H9 (cell line): ENCODE measurements at regions not wholly inside any gene's neighbourhood (a gene's known extent, or its start where the extent isn't known, plus 50 kb on each side); places are given as distances from the start of the nearest gene placed in this dataset.

ENCODE experiments used
- DNase-seq: peaks from one replicate; pipeline ENCODE4 v3.0.0-alpha.2; 2017
- H2AFZ ChIP-seq: one replicate; pipeline ENCODE4 v1.6.1; 2013; ENCODE audit warnings: mild to moderate bottlenecking, low read length, control low read depth, moderate library complexity
- H2AK5ac ChIP-seq: 2 replicates; pipeline ENCODE4 v1.6.1; 2013; ENCODE audit warnings: low read length, control low read depth, mixed read lengths; ENCODE audit not compliant: insufficient read length
- H2BK120ac ChIP-seq: one replicate; pipeline ENCODE4 v1.6.1; 2013; ENCODE audit warnings: low read depth, mild to moderate bottlenecking, low read length, control low read depth, inconsistent platforms; ENCODE audit not compliant: poor library complexity, severe bottlenecking
- H2BK12ac ChIP-seq: 2 replicates; pipeline ENCODE4 v1.6.1; 2013; ENCODE audit warnings: low read length, control low read depth, mixed read lengths, low read depth; ENCODE audit not compliant: insufficient read length
- H2BK15ac ChIP-seq: 2 replicates; pipeline ENCODE4 v1.6.1; 2013; ENCODE audit warnings: low read depth, low read length, control low read depth
- H2BK20ac ChIP-seq: one replicate; pipeline ENCODE4 v1.6.1; 2013; ENCODE audit warnings: low read depth, mild to moderate bottlenecking, low read length, control low read depth, inconsistent platforms; ENCODE audit not compliant: poor library complexity, severe bottlenecking
- H2BK5ac ChIP-seq: 2 replicates; pipeline ENCODE4 v1.6.1; 2013; ENCODE audit warnings: low read length, control low read depth, mixed read lengths; ENCODE audit not compliant: insufficient read length
- H3K14ac ChIP-seq: 2 replicates; pipeline ENCODE4 v1.6.1; 2013; ENCODE audit warnings: low read length, control low read depth; ENCODE audit not compliant: insufficient read depth
- H3K18ac ChIP-seq: 2 replicates; pipeline ENCODE4 v1.6.1; 2013; ENCODE audit warnings: low read depth, mild to moderate bottlenecking, mixed read lengths, low read length, control low read depth; ENCODE audit not compliant: insufficient read length
- H3K23ac ChIP-seq: 2 replicates; pipeline ENCODE4 v1.6.1; 2013; ENCODE audit warnings: low read length, control low read depth, mixed read lengths, low read depth; ENCODE audit not compliant: insufficient read length
- H3K23me2 ChIP-seq: 2 replicates; pipeline ENCODE4 v1.6.1; 2013; ENCODE audit warnings: low read depth, mild to moderate bottlenecking, mixed read lengths, low read length, control low read depth; ENCODE audit not compliant: insufficient read length, poor library complexity, severe bottlenecking
- H3K27ac ChIP-seq: 2 replicates; pipeline ENCODE4 v1.5.1; 2013; ENCODE audit warnings: low read length, control low read depth, mixed read lengths, low read depth; ENCODE audit not compliant: insufficient read length
- H3K27me3 ChIP-seq: 2 replicates; pipeline ENCODE4 v1.6.1; 2013; ENCODE audit warnings: low read length, control low read depth, inconsistent platforms; ENCODE audit not compliant: insufficient read depth
- H3K4ac ChIP-seq: 2 replicates; pipeline ENCODE4 v1.6.1; 2013; ENCODE audit warnings: low read depth, mild to moderate bottlenecking, control low read depth, inconsistent platforms, low read length, moderate library complexity
- H3K4me1 ChIP-seq: 2 replicates; pipeline ENCODE4 v1.6.1; 2013; ENCODE audit warnings: low read length, control low read depth, inconsistent platforms; ENCODE audit not compliant: insufficient read depth
- H3K4me2 ChIP-seq: 2 replicates; pipeline ENCODE4 v1.6.1; 2013; ENCODE audit warnings: low read length, control low read depth, mixed read lengths; ENCODE audit not compliant: insufficient read length, insufficient read depth
- H3K56ac ChIP-seq: 2 replicates; pipeline ENCODE4 v1.6.1; 2013; ENCODE audit warnings: low read depth, mild to moderate bottlenecking, mixed read lengths, low read length, control low read depth; ENCODE audit not compliant: insufficient read length
- H3K79me1 ChIP-seq: 2 replicates; pipeline ENCODE4 v1.6.1; 2013; ENCODE audit warnings: low read depth, mild to moderate bottlenecking, moderate library complexity, low read length, control low read depth, inconsistent platforms; ENCODE audit not compliant: insufficient read depth, poor library complexity, severe bottlenecking
- H3K79me2 ChIP-seq: 2 replicates; pipeline ENCODE4 v1.6.1; 2013; ENCODE audit warnings: low read length, control low read depth, inconsistent platforms; ENCODE audit not compliant: insufficient read depth
- H3K9ac ChIP-seq: 2 replicates; pipeline ENCODE4 v1.6.1; 2013; ENCODE audit warnings: low read length, control low read depth, mixed read lengths; ENCODE audit not compliant: insufficient read length; ENCODE audit errors: extremely low read depth
- H3K9me3 ChIP-seq: one replicate; pipeline ENCODE4 v1.6.1; 2013; ENCODE audit warnings: low read depth, low read length, inconsistent platforms; ENCODE audit not compliant: control insufficient read depth
- H3T11ph ChIP-seq: one replicate; pipeline ENCODE4 v1.6.1; 2013; ENCODE audit warnings: mild to moderate bottlenecking, low read length, control low read depth, inconsistent platforms
- H4K20me1 ChIP-seq: one replicate; pipeline ENCODE4 v1.6.1; 2013; ENCODE audit not compliant: control insufficient read depth, insufficient read length, insufficient read depth
- H4K5ac ChIP-seq: 2 replicates; pipeline ENCODE4 v1.6.1; 2013; ENCODE audit warnings: low read depth, mild to moderate bottlenecking, mixed read lengths, low read length, control low read depth; ENCODE audit not compliant: insufficient read length
- H4K8ac ChIP-seq: replicated peaks from 2 replicates; pipeline ENCODE4 v1.6.1; 2013; ENCODE audit warnings: low read length, control low read depth, mixed read lengths, low read depth; ENCODE audit not compliant: insufficient read length
- H4K91ac ChIP-seq: 2 replicates; pipeline ENCODE4 v1.6.1; 2013; ENCODE audit warnings: low read depth, mild to moderate bottlenecking, moderate library complexity, mixed read lengths, low read length, control low read depth; ENCODE audit not compliant: insufficient read length
- H3K27ac Mint-ChIP-seq, 3 experiments: 2 replicates in 2 of 3; 3 replicates in 1 of 3; pipeline ENCODE4 v1.8.0; 2020 to 2021; ENCODE audit warnings: mixed read lengths in 3 of 3, mild to moderate bottlenecking in 1 of 3, moderate library complexity in 1 of 3
- H3K27me3 Mint-ChIP-seq: 2 replicates; pipeline ENCODE4 v1.8.0; 2021; ENCODE audit warnings: low read depth, mild to moderate bottlenecking, moderate library complexity, mixed read lengths
- H3K36me3 Mint-ChIP-seq, 3 experiments: 2 replicates in 2 of 3; 3 replicates in 1 of 3; pipeline ENCODE4 v1.8.0; 2020 to 2021; ENCODE audit warnings: low read depth in 3 of 3, mixed read lengths in 3 of 3; ENCODE audit not compliant: insufficient read depth in 1 of 3
- H3K4me1 Mint-ChIP-seq, 2 experiments: 2 replicates each; pipeline ENCODE4 v1.8.0; 2020; ENCODE audit warnings: mixed read lengths in 2 of 2
- H3K4me3 Mint-ChIP-seq, 2 experiments: 2 replicates in 1 of 2; 3 replicates in 1 of 2; pipeline ENCODE4 v1.8.0; 2020 to 2021; ENCODE audit warnings: mild to moderate bottlenecking in 2 of 2, mixed read lengths in 2 of 2, moderate library complexity in 1 of 2
- H3K9me3 Mint-ChIP-seq, 2 experiments: 2 replicates in 1 of 2; 3 replicates in 1 of 2; pipeline ENCODE4 v1.8.0; 2020; ENCODE audit warnings: mild to moderate bottlenecking in 2 of 2, mixed read lengths in 2 of 2, moderate library complexity in 1 of 2
- CTCF ChIP-seq: fragments of 200-600 bp; sonication (generic); conservative IDR thresholded peaks from 3 replicates; pipeline ENCODE4 v1.8.0; 2021; ENCODE audit warnings: antibody characterized with exemption, mild to moderate bottlenecking
- WGBS: extraction: QIAGEN DNeasy Blood & Tissue Kit; methylation state at CpG from one replicate; pipeline ENCODE4 v1.1.7; 2013; ENCODE audit warnings: missing lambda C conversion rate, low lambda C conversion rate, mixed read lengths; ENCODE audit not compliant: insufficient read length; ENCODE audit errors: extremely low coverage; 5-methylcytosine and 5-hydroxymethylcytosine counted together

DNA sequence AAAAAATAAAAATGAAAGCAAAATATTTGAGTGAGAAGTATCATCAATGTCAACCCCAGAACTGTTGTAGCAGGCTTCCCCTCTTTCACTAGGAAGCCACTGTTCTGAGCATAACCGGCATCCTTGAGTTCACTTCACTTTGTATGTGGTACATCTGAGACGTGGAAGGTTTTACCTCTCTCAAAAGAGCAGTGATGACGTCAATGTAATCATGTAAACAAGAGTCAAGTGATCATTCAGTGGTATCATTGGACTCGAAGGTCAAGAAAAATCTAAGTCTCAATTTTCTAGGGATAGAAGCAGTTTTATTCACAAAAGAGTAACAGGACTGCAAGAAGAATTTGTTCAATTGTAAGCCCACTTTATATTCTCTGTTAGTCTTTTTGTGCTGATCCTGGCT is 339.8 kb upstream of the THRB start:
- no peak overlapping the region for H3K14ac ChIP-seq
- H3K9ac ChIP-seq: no peak overlapping the region
- H3K79me1 ChIP-seq: no peaks in the 10 kb centered on the region
- no peak overlapping the region for H2BK20ac ChIP-seq
- H4K20me1 ChIP-seq: no peaks in the 10 kb centered on the region
- no peaks in the 10 kb centered on the region for H3K4me1 ChIP-seq
- H3K27ac ChIP-seq: no peak overlapping the region
- H3K4me2 ChIP-seq: no peak overlapping the region
- Mint-ChIP-seq H3K4me3 (no peak overlapping the region), H3K27ac (no peak overlapping the region), H3K27me3 (peaks cover 48% of the 10 kb centered on the region), H3K9me3 (peaks cover 0 to 2% of the 10 kb centered on the region in 2 experiments; a peak in 1 of 5 replicates), H3K4me1 (peaks cover 10 to 13% of the 10 kb centered on the region in 2 experiments), H3K36me3 (no peaks in the 10 kb centered on the region)
- H3K56ac ChIP-seq: no peak overlapping the region
- no peak overlapping the region for H3K23ac ChIP-seq
- H2BK120ac ChIP-seq: no peak overlapping the region
- H3T11ph ChIP-seq: no peak overlapping the region
- no CpG with 5 or more reads among the region's 4 CpGs for WGBS
- no peak overlapping the region for H2BK12ac ChIP-seq
- H3K79me2 ChIP-seq: no peaks in the 10 kb centered on the region
- peaks cover 11% of the 10 kb centered on the region for H3K23me2 ChIP-seq
- no peak overlapping the region for H4K91ac ChIP-seq
- H3K18ac ChIP-seq: no peak overlapping the region
- no peak overlapping the region for H3K4ac ChIP-seq
- no peak overlapping the region for H2BK15ac ChIP-seq
- no peak overlapping the region for H4K5ac ChIP-seq
- H2AFZ ChIP-seq: no peak overlapping the region
- no peak overlapping the region for H2AK5ac ChIP-seq
- H4K8ac ChIP-seq: no peak overlapping the region
- H3K9me3 ChIP-seq: no peaks in the 10 kb centered on the region
- no peak for TF ChIP-seq CTCF
- H3K27me3 ChIP-seq: peaks cover 15% of the 10 kb centered on the region; the same call in 1 of the 2 replicates
- H2BK5ac ChIP-seq: no peak overlapping the region
- no peak for DNase-seq
